ENCODE measurements at regions not wholly inside any gene's neighbourhood (a gene's known extent, or its start where the extent isn't known, plus 50 kb on each side); places are given as distances from the start of the nearest gene placed in this dataset.

DNA sequence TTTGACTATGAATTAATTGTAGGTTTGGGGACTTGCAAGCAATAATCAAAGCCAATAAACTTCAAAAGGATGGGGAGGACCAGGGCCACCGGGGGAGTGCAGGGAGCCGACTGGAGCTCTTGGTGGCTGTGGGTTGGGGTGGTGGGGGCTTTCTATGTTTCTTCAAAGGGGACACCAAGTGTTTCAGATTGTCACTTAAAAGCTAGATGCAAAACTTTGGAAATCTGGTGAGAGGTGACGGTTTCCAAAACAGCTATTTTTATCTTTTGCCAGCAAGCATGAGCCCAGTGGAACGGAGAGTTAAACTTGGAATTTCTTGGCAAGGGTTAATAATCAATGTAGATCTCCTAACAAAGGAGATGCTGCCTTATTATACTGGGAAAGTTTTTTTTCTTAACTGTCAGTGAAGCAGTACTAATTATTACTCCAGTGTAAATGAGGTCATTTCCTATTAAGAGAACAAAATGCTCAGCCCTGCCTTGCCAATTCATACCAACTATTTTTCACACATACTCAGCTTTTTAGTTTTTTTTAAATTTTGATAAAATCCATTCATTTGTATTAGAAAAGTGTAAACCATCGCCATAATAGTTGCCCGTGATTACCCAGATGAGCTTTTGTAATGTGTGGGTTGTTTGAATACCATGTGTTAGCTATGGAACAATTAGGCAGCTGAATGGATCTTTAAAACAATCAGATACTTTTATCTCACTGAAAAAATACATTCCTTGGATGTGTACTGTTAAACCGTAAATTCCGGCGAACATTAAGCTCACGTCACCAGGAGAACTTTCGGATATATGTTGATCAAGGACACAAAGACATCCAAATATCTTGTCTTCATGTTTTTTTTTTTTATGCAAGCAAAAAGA lies 95.9 kb upstream of the ZNF536 start:
- no peaks in the 10 kb centered on the region for H3K4me1 ChIP-seq

DNA sequence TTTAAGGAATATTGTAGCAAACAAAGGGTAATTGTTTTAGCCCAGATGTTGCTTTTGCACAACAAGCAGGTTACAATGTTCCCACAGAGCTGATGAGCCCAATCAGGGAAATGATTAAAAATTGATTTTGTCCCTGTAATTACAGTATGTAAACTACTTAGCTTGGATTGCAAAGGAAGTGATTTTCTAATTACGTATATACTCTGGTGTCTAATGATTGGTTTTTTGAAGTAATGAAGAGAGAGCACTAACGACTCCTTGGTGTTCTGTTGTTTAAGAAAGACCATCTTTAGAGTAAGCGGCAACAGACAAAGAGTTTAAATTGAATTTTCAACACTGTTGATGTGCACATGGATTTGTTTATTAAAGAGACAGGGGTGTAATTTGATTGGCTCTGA lies 95.3 kb upstream of the ZNF536 start:
- Histone ChIP-seq H3K4me3 (no peak overlapping the region), H3K9me3 (no peaks in the 10 kb centered on the region), H3K4me1 (no peaks in the 10 kb centered on the region), H3K27ac (no peak overlapping the region), H3K27me3 (no peaks in the 10 kb centered on the region), H3K36me3 (no peaks in the 10 kb centered on the region)
- ATAC-seq (no peak), DNase-seq (no peak)
- intact Hi-C loops (cut with DNase I; ENCODE audit: low total_unique reads) (no loop called here), in situ Hi-C loops (cut with MboI; ENCODE audit: low sequenced_read_pairs in 4 of 4) (no loop called here)
- TF ChIP-seq, protein P1, sequence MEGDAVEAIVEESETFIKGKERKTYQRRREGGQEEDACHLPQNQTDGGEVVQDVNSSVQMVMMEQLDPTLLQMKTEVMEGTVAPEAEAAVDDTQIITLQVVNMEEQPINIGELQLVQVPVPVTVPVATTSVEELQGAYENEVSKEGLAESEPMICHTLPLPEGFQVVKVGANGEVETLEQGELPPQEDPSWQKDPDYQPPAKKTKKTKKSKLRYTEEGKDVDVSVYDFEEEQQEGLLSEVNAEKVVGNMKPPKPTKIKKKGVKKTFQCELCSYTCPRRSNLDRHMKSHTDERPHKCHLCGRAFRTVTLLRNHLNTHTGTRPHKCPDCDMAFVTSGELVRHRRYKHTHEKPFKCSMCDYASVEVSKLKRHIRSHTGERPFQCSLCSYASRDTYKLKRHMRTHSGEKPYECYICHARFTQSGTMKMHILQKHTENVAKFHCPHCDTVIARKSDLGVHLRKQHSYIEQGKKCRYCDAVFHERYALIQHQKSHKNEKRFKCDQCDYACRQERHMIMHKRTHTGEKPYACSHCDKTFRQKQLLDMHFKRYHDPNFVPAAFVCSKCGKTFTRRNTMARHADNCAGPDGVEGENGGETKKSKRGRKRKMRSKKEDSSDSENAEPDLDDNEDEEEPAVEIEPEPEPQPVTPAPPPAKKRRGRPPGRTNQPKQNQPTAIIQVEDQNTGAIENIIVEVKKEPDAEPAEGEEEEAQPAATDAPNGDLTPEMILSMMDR (IDR thresholded peaks at IDR 0.05 in 4 of 5, conservative IDR thresholded peaks at IDR 0.05 in 1 of 5): no peak
- no peak for TF ChIP-seq POLR2A (IDR thresholded peaks at IDR 0.05)

More for the DNA sequence above, 95.9 kb upstream of the ZNF536 start:
- DNase-seq: no peak
- TF ChIP-seq POLR2A (IDR thresholded peaks at IDR 0.05): no peak
- TF ChIP-seq, protein P1 (IDR thresholded peaks at IDR 0.05 in 4 of 5, conservative IDR thresholded peaks at IDR 0.05 in 1 of 5): no peak
- no peak overlapping the region for H3K4me3 ChIP-seq
- intact Hi-C loops (cut with DNase I; ENCODE audit: low total_unique reads) (no loop called here), in situ Hi-C loops (cut with MboI; ENCODE audit: low sequenced_read_pairs in 4 of 4) (no loop called here)
- no peak overlapping the region for H3K27ac ChIP-seq
- no peak for ATAC-seq
- H3K27me3 ChIP-seq: no peaks in the 10 kb centered on the region
- H3K9me3 ChIP-seq: no peaks in the 10 kb centered on the region
- no peaks in the 10 kb centered on the region for H3K36me3 ChIP-seq

DNA sequence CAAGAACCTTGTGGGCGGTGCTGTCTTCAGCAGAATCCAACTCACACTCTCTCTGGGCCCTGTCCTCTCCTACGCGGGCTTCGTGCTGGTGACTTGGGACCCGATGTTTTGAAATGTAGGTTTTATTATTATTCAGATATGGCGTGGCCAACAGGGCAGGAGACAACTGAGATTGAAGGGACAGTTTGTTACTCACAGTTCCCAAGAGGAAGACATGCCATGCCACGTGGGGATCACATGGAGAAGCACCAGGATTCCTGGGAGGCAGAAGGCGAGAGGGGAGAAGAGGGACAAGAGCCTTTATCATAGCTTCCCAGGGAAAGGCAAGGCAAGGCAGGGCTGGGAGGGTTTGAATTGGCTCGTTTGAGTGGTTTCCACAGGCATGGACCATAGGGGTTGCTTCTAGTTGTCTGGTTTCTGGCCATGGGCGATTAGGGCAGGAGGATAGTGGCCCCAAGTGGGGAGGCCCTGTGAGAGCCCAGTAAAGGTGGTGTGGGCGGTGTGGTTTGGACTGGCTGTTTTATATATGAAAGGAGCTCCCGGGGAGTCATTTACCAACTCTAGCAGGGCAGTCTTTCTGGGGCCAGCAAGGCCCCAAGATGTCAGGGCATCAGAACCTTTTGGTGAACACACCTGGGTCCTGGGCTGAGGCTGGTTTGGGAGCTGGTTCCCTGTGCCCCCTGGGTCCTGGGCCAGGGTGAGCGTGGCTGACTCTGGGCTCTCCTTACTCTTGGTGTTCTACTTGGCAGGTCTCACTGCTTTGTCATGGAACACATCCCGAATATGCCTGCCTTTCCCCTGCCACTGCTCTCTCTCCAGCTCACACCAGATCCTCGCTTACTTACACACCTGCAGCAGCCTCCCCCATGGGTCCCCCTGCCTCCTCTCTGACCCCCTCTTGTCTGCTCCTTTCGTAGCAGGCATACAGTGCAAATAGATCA lies 94.0 kb upstream of the ZNF536 start:
- in situ Hi-C loops (cut with MboI; ENCODE audit: low sequenced_read_pairs in 4 of 4) (no loop called here), intact Hi-C loops (cut with DNase I; ENCODE audit: low total_unique reads) (no loop called here)
- no peaks in the 10 kb centered on the region for H3K27me3 ChIP-seq
- TF ChIP-seq, protein P1 (IDR thresholded peaks at IDR 0.05 in 4 of 5, conservative IDR thresholded peaks at IDR 0.05 in 1 of 5): no peak
- TF ChIP-seq POLR2A (IDR thresholded peaks at IDR 0.05): no peak
- H3K36me3 ChIP-seq: no peaks in the 10 kb centered on the region
- no peak for ATAC-seq
- no peaks in the 10 kb centered on the region for H3K9me3 ChIP-seq
- no peak overlapping the region for H3K27ac ChIP-seq
- no peak overlapping the region for H3K4me3 ChIP-seq
- no peak for DNase-seq
- no peaks in the 10 kb centered on the region for H3K4me1 ChIP-seq

GRCh38 chr19:30278882-30279254 lies 93.3 kb upstream of the ZNF536 start:
- Histone ChIP-seq H3K27me3 (no peaks in the 10 kb centered on the region), H3K4me1 (no peaks in the 10 kb centered on the region), H3K36me3 (no peaks in the 10 kb centered on the region), H3K27ac (no peak overlapping the region), H3K9me3 (no peaks in the 10 kb centered on the region), H3K4me3 (no peak overlapping the region)
- ATAC-seq (no peak), DNase-seq (no peak)
- in situ Hi-C loops (cut with MboI; ENCODE audit: low sequenced_read_pairs in 4 of 4): no loop called here
- no peak for TF ChIP-seq POLR2A (IDR thresholded peaks at IDR 0.05)
- TF ChIP-seq, protein P1 (IDR thresholded peaks at IDR 0.05 in 4 of 5, conservative IDR thresholded peaks at IDR 0.05 in 1 of 5): no peak
- intact Hi-C loops (cut with DNase I; ENCODE audit: low total_unique reads): no loop called here

All from gastrocnemius medialis (tissue), 4 donors.